HEK293T (cell line): ENCODE measurements at regions not wholly inside any gene's neighbourhood (a gene's known extent, or its start where the extent isn't known, plus 50 kb on each side); places are given as distances from the start of the nearest gene placed in this dataset.

Experiments
- CTCF ChIA-PET: fragments of 350-600 bp; formaldehyde crosslinking; extraction: SDS; loops from one replicate; lab custom pipeline; 2021; ENCODE audit warnings: antibody characterized with exemption, inconsistent platforms; lab: Yijun Ruan, JAX
- POLR2A ChIA-PET: fragments of 350-600 bp; formaldehyde crosslinking; extraction: SDS; loops from one replicate; lab custom pipeline; 2020; ENCODE audit warnings: antibody characterized with exemption, inconsistent platforms; lab: Yijun Ruan, JAX
- DNase-seq: peaks from one replicate; pipeline ENCODE4 v3.0.0; 2012; ENCODE audit warnings: mixed read lengths; ENCODE audit errors: extremely low spot score
- ARNT ChIP-seq: fragments of 450-650 bp; IDR thresholded peaks from 2 replicates; pipeline ENCODE4 v1.6.1; 2017; ENCODE audit warnings: mild to moderate bottlenecking
- BHLHE40 ChIP-seq: fragments of 450-650 bp; IDR thresholded peaks from 2 replicates; pipeline ENCODE4 v1.6.1; 2016; ENCODE audit warnings: mild to moderate bottlenecking, moderate library complexity, borderline replicate concordance
- CTBP1 ChIP-seq: fragments of 450-650 bp; IDR thresholded peaks from 2 replicates; pipeline ENCODE4 v1.6.1; 2016; ENCODE audit warnings: borderline replicate concordance
- ELF4 ChIP-seq: fragments of 450-650 bp; IDR thresholded peaks from 2 replicates; pipeline ENCODE4 v1.6.1; 2017; ENCODE audit warnings: antibody characterized with exemption
- FOXA1 ChIP-seq: fragments of 450-650 bp; IDR thresholded peaks from 2 replicates; pipeline ENCODE4 v1.6.1; 2016; ENCODE audit warnings: mild to moderate bottlenecking
- FOXK2 ChIP-seq: fragments of 450-650 bp; IDR thresholded peaks from 2 replicates; pipeline ENCODE4 v1.6.1; 2016; ENCODE audit warnings: mild to moderate bottlenecking
- FOXM1 ChIP-seq: fragments of 450-650 bp; IDR thresholded peaks from 2 replicates; pipeline ENCODE4 v1.6.1; 2017; ENCODE audit warnings: mild to moderate bottlenecking, borderline replicate concordance
- HDGF ChIP-seq: fragments of 450-650 bp; IDR thresholded peaks from 2 replicates; pipeline ENCODE4 v1.6.1; 2017; ENCODE audit warnings: antibody characterized with exemption, borderline replicate concordance
- L3MBTL2 ChIP-seq: fragments of 450-650 bp; conservative IDR thresholded peaks from 2 replicates; pipeline ENCODE4 v1.6.1; 2016; ENCODE audit warnings: mild to moderate bottlenecking
- LEF1 ChIP-seq: fragments of 450-650 bp; IDR thresholded peaks from 2 replicates; pipeline ENCODE4 v1.6.1; 2017; ENCODE audit warnings: mild to moderate bottlenecking, borderline replicate concordance
- NFRKB ChIP-seq: fragments of 450-650 bp; IDR thresholded peaks from 2 replicates; pipeline ENCODE4 v1.6.1; 2016; ENCODE audit warnings: mild to moderate bottlenecking, moderate library complexity
- PKNOX1 ChIP-seq: fragments of 450-650 bp; IDR thresholded peaks from 2 replicates; pipeline ENCODE4 v1.6.1; 2016
- SP1 ChIP-seq: fragments of 450-650 bp; IDR thresholded peaks from 2 replicates; pipeline ENCODE4 v1.6.1; 2017
- SUZ12 ChIP-seq: fragments of 450-650 bp; IDR thresholded peaks from 2 replicates; pipeline ENCODE4 v1.6.1; 2016; ENCODE audit warnings: mild to moderate bottlenecking
- TARDBP ChIP-seq: fragments of 450-650 bp; IDR thresholded peaks from 2 replicates; pipeline ENCODE4 v1.6.1; 2016
- ZNF384 ChIP-seq: fragments of 450-650 bp; IDR thresholded peaks from 2 replicates; pipeline ENCODE4 v1.6.1; 2016

- ChIA-PET POLR2A (no interaction called here), CTCF (no interaction called here)
Measured at GRCh38 chr2:53429901-53430300, 337.7 kb upstream of the CHAC2 start.

GRCh38 chr2:53424902-53425301 lies 342.7 kb upstream of the CHAC2 start:
- TF ChIP-seq FOXK2 (no peak), ARNT (no peak), PKNOX1 (no peak), LEF1 (no peak), NFRKB (no peak), CTBP1 (no peak), TARDBP (no peak), FOXM1 (no peak), SUZ12 (no peak), ELF4 (no peak), SP1 (no peak), HDGF (no peak), ZNF384 (no peak), FOXA1 (no peak), L3MBTL2 (no peak), BHLHE40 (no peak)
- ChIA-PET CTCF (no interaction called here), POLR2A (no interaction called here)
- no peak for DNase-seq

More at GRCh38 chr2:53429901-53430300, 337.7 kb upstream of the CHAC2 start:
- DNase-seq, result no peak
- TF ChIP-seq FOXA1 (no peak), ARNT (no peak), CTBP1 (no peak), FOXM1 (no peak), SUZ12 (no peak), L3MBTL2 (no peak), LEF1 (no peak), NFRKB (no peak), ELF4 (no peak), TARDBP (no peak), FOXK2 (no peak), HDGF (no peak)

GRCh38 chr2:53423465-53423864 lies 344.1 kb upstream of the CHAC2 start:
- ChIA-PET CTCF (interaction anchor here (1.0 to 1.1 kb wide), 2 partner anchors 113 to 389 kb away, joined by 3 read pairs; no protein-coding TSS in a partner anchor), POLR2A (no interaction called here)
- TF ChIP-seq FOXK2 (no peak), SP1 (no peak), NFRKB (no peak), ELF4 (no peak), PKNOX1 (no peak), L3MBTL2 (no peak)
- no peak for DNase-seq

GRCh38 chr2:53422979-53423378 lies 344.6 kb upstream of the CHAC2 start:
- CTCF ChIA-PET, result interaction anchor here (1.0 kb wide), 1 partner anchor 112 kb away, joined by 3 read pairs; no protein-coding TSS in a partner anchor
- POLR2A ChIA-PET, result no interaction called here
- no peak for TF ChIP-seq SUZ12
- no peak for TF ChIP-seq FOXA1
- TF ChIP-seq NFRKB, result no peak
- no peak for TF ChIP-seq HDGF
- no peak for TF ChIP-seq L3MBTL2
- no peak for TF ChIP-seq ELF4
- no peak for TF ChIP-seq LEF1
- DNase-seq, result peak; percentile 49

GRCh38 chr2:53417385-53417784 lies 350.2 kb upstream of the CHAC2 start:
- TF ChIP-seq NFRKB, result no peak
- TF ChIP-seq L3MBTL2, result no peak
- no peak for TF ChIP-seq ZNF384
- no peak for TF ChIP-seq SUZ12
- no peak for TF ChIP-seq SP1
- no peak for TF ChIP-seq TARDBP
- no peak for TF ChIP-seq BHLHE40
- no peak for TF ChIP-seq LEF1
- TF ChIP-seq ELF4, result no peak
- TF ChIP-seq ARNT, result no peak
- no peak for TF ChIP-seq FOXK2
- no peak for TF ChIP-seq CTBP1
- TF ChIP-seq PKNOX1, result no peak
- TF ChIP-seq FOXM1, result no peak
- TF ChIP-seq HDGF, result no peak
- no peak for TF ChIP-seq FOXA1
- POLR2A ChIA-PET, result no interaction called here
- no peak for DNase-seq
- CTCF ChIA-PET, result no interaction called here

GRCh38 chr2:53407363-53408080 lies 360.1 kb upstream of the CHAC2 start:
- no peak for TF ChIP-seq FOXA1
- no peak for TF ChIP-seq ARNT
- no peak for TF ChIP-seq SUZ12
- TF ChIP-seq FOXM1, result no peak
- TF ChIP-seq ELF4, result no peak
- no peak for TF ChIP-seq NFRKB
- no peak for TF ChIP-seq FOXK2
- TF ChIP-seq SP1, result no peak
- TF ChIP-seq BHLHE40, result no peak
- no peak for TF ChIP-seq TARDBP
- ChIA-PET CTCF (no interaction called here), POLR2A (no interaction called here)
- DNase-seq, result no peak
